GM12878 (cell line): ENCODE measurements at regions not wholly inside any gene's neighbourhood (a gene's known extent, or its start where the extent isn't known, plus 50 kb on each side); places are given as distances from the start of the nearest gene placed in this dataset.

Experiments
- ATAC-seq: fragments of 200-7000 bp; cut with Tn5 transposase; 3 replicates; pipeline ENCODE4 v1.9.1; 2020; ENCODE audit warnings: mild to moderate bottlenecking, moderate library complexity
- BruUV-seq: library from RNA; stranded (reverse); fragments of 400-500 nt; replicated peaks from 2 replicates; lab custom pipeline; 2021; lab: Mats Ljungman, UMichigan
- CTCF ChIA-PET: fragments of 300-600 bp; sonication (Branson Sonifier 250); formaldehyde crosslinking; extraction: SDS; loops from one replicate; lab custom pipeline; 2021; ENCODE audit warnings: inconsistent platforms; lab: Yijun Ruan, JAX
- POLR2A ChIA-PET: fragments of 350-600 bp; formaldehyde crosslinking; extraction: SDS; loops from one replicate; lab custom pipeline; 2021; ENCODE audit warnings: inconsistent platforms; lab: Charles Lee
- RAD21 ChIA-PET: fragments of 300-600 bp; sonication (Branson Sonifier 250); formaldehyde crosslinking; loops from one replicate; lab custom pipeline; 2023; ENCODE audit warnings: antibody characterized with exemption; ENCODE audit not compliant: unreplicated experiment; lab: Charles Lee
- SMC1A ChIA-PET: fragments of 300-600 bp; sonication (Branson Sonifier 250); formaldehyde crosslinking; loops from one replicate; lab custom pipeline; 2023; ENCODE audit not compliant: unreplicated experiment, uncharacterized antibody; lab: Charles Lee
- DNase-seq: peaks from one replicate; pipeline ENCODE4 v3.0.0-alpha.2; 2011; ENCODE audit warnings: low read depth, low spot score
- FAIRE-seq: peaks from 3 replicates; lab custom pipeline; 2011; peaks lifted over from hg19 to GRCh38; lab: Jason Lieb, UNC
- H2AFZ ChIP-seq: 2 replicates; pipeline ENCODE4 v1.6.0; 2011; ENCODE audit warnings: low read depth, low read length, control low read depth; ENCODE audit not compliant: control insufficient read depth
- H3K27ac ChIP-seq: 2 replicates; pipeline ENCODE4 v1.5.1; 2011; ENCODE audit warnings: control low read depth; ENCODE audit not compliant: control insufficient read depth, insufficient read depth
- H3K27me3 ChIP-seq, 2 experiments: replicated peaks in 1 of 2; 2 replicates each; pipeline versions ENCODE4 v1.6.0 to v1.6.1; 2011; ENCODE audit warnings: low read length in 1 of 2; ENCODE audit not compliant: control insufficient read depth in 2 of 2, insufficient read depth in 2 of 2
- H3K36me3 ChIP-seq, 2 experiments: 2 replicates each; pipeline ENCODE4 v1.5.1; 2011; ENCODE audit warnings: low read length in 1 of 2; ENCODE audit not compliant: control insufficient read depth in 2 of 2, insufficient read depth in 2 of 2
- H3K4me1 ChIP-seq: 2 replicates; pipeline ENCODE4 v1.6.1; 2011; ENCODE audit warnings: mild to moderate bottlenecking, low read length, moderate library complexity, mixed read lengths; ENCODE audit not compliant: control insufficient read depth, insufficient read depth
- H3K4me2 ChIP-seq: 2 replicates; pipeline ENCODE4 v1.6.0; 2011; ENCODE audit warnings: control low read depth; ENCODE audit not compliant: control insufficient read depth, insufficient read depth
- H3K4me3 ChIP-seq: fragments of 200-600 bp; sonication (generic); 2 replicates; pipeline ENCODE4 v1.5.1; 2016
- H3K79me2 ChIP-seq: 2 replicates; pipeline ENCODE4 v1.6.0; 2011; ENCODE audit warnings: low read length; ENCODE audit not compliant: control insufficient read depth, insufficient read depth
- H3K9ac ChIP-seq: 2 replicates; pipeline ENCODE4 v1.8.0; 2011; ENCODE audit warnings: low read length, control low read depth, mixed read lengths; ENCODE audit not compliant: control insufficient read depth, insufficient read depth
- H3K9me3 ChIP-seq: replicated peaks from 3 replicates; pipeline ENCODE4 v1.5.1; 2011; ENCODE audit warnings: mild to moderate bottlenecking, low read length; ENCODE audit not compliant: control insufficient read depth, insufficient read depth
- H4K20me1 ChIP-seq: 2 replicates; pipeline ENCODE4 v1.6.0; 2011; ENCODE audit not compliant: control insufficient read depth, insufficient read depth
- BCL11A ChIP-seq: IDR thresholded peaks from 2 replicates; pipeline ENCODE4 v1.6.1; 2011; ENCODE audit warnings: low read depth, low read length
- CBX5 ChIP-seq: sonication (generic); IDR thresholded peaks from 2 replicates; pipeline ENCODE4 v1.6.1; 2016; ENCODE audit warnings: low read depth, moderate library complexity, mild to moderate bottlenecking, inconsistent platforms
- CHD1 ChIP-seq: IDR thresholded peaks from 2 replicates; pipeline ENCODE4 v1.6.1; 2012; ENCODE audit warnings: low read depth, low read length, improper control_type of control experiment
- JUND ChIP-seq: IDR thresholded peaks from 2 replicates; pipeline ENCODE4 v1.6.1; 2012; ENCODE audit warnings: low read depth, mild to moderate bottlenecking, low read length, improper control_type of control experiment, moderate library complexity
- MEF2A ChIP-seq: IDR thresholded peaks from 2 replicates; pipeline ENCODE4 v1.6.1; 2011; ENCODE audit warnings: low read depth, mild to moderate bottlenecking, low read length, moderate library complexity; ENCODE audit not compliant: insufficient read depth
- MLLT1 ChIP-seq: fragments of 450-650 bp; IDR thresholded peaks from 2 replicates; pipeline ENCODE4 v1.6.1; 2016; ENCODE audit warnings: mild to moderate bottlenecking
- MTA2 ChIP-seq: fragments of 450-650 bp; IDR thresholded peaks from 2 replicates; pipeline ENCODE4 v1.6.1; 2016; ENCODE audit warnings: low read depth, mild to moderate bottlenecking, moderate library complexity
- MXI1 ChIP-seq: fragments of 150-350 bp; IDR thresholded peaks from 2 replicates; pipeline ENCODE4 v1.6.1; 2011; ENCODE audit warnings: low read depth, mild to moderate bottlenecking, inconsistent platforms, low read length, improper control_type of control experiment
- PML ChIP-seq: IDR thresholded peaks from 2 replicates; pipeline ENCODE4 v1.6.1; 2012; ENCODE audit warnings: low read length, inconsistent platforms
- POLR2AphosphoS2 ChIP-seq: IDR thresholded peaks from 2 replicates; pipeline ENCODE4 v1.6.1; 2011; ENCODE audit warnings: low read depth, mild to moderate bottlenecking, low read length, improper control_type of control experiment, moderate library complexity
- RAD21 ChIP-seq: IDR thresholded peaks from 2 replicates; pipeline ENCODE4 v1.6.1; 2011; ENCODE audit warnings: mild to moderate bottlenecking, low read depth, low read length, moderate library complexity; ENCODE audit not compliant: insufficient read depth
- RFX5 ChIP-seq: IDR thresholded peaks from 2 replicates; pipeline ENCODE4 v1.6.1; 2011; ENCODE audit warnings: low read depth, low read length, improper control_type of control experiment
- SMAD1 ChIP-seq: fragments of 450-650 bp; IDR thresholded peaks from 2 replicates; pipeline ENCODE4 v1.6.1; 2018; ENCODE audit warnings: mild to moderate bottlenecking, low read depth; ENCODE audit not compliant: partially characterized antibody
- TAF1 ChIP-seq: IDR thresholded peaks from 2 replicates; pipeline ENCODE4 v1.6.1; 2011; ENCODE audit warnings: mild to moderate bottlenecking, low read depth, low read length, borderline replicate concordance
- WGBS: methylation state at CpG from one replicate; pipeline ENCODE4 v1.1.6; 2016; ENCODE audit warnings: low lambda C conversion rate; ENCODE audit not compliant: insufficient replicate concordance, insufficient coverage; ENCODE audit errors: missing lambda C conversion rate; 5-methylcytosine and 5-hydroxymethylcytosine counted together
- in situ Hi-C: fragments of 300-500 bp; cut with MboI; formaldehyde crosslinking; loops from 9 replicates; pipeline ENCODE4 v1.14.3; 2018; ENCODE audit warnings: mixed read lengths
- intact Hi-C: fragments of 100-400 bp; cut with micrococcal nuclease; formaldehyde crosslinking; loops from one replicate; pipeline ENCODE4 v1.14.2; 2022; ENCODE audit not compliant: unreplicated experiment
- TF ChIP-seq, protein P1 (sequence below): fragments of 450-650 bp; IDR thresholded peaks from 2 replicates; pipeline ENCODE4 v1.6.1; 2014; ENCODE audit warnings: mild to moderate bottlenecking

DNA sequence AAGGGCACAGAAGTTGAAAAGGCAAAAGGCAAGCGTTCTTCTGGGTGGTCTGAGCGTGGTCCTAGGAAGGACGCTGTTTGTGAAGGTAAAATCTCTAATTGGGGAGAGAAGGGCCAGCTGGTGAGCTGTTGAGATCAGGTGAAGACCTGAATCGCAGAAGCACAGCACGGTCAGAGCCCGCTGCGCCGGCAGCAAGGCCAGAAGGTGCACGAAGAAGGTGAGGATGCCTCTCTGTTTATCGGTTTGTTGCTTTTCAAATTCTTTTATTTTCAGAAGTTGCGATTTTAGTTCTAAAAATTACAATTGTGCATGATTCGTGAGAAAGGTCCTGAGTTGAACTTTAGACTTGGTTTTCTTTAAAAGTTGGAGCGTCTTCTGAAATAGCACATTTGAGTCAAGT, 247.8 kb upstream of the FOXK1 start (continued):
- no peak for TF ChIP-seq CBX5
- no peak for TF ChIP-seq MXI1
- TF ChIP-seq POLR2AphosphoS2, result no peak
- TF ChIP-seq, all 136 proteins: peak for 0

DNA sequence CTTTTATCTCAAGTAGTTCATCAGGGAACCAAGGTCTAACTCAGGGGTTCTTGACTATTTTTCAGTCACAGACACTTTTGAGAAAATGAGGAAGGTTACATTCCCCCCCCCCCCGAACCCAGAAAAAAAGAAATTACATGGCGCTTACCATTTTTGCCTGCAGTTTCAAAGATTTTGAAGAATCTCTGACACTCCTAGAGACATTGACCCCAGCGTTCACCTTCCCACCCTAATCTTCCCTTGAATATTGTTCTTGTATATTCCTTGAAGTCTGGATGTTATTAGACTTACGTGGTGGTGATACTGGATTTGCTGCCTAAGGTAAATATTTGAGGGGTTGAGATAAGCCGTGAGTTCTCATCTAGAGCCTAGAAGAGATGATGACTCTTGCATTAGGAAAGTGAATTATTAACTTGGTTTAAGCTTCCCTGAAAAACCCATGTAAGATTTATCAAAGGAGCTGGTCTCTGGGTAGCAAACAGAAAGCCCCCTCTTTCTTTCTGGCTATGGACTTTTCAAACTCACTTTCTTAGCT, 245.7 kb upstream of the FOXK1 start:
- SMC1A ChIA-PET, result no interaction called here
- Histone ChIP-seq H3K4me1 (no peaks in the 10 kb centered on the region), H3K4me2 (no peak overlapping the region), H3K36me3 (no peaks in the 10 kb centered on the region), H2AFZ (no peak overlapping the region), H3K79me2 (no peaks in the 10 kb centered on the region), H3K9ac (no peak overlapping the region), H3K9me3 (no peaks in the 10 kb centered on the region; the same call in 2 of the 3 replicates), H3K27me3 (no peaks in the 10 kb centered on the region), H4K20me1 (no peaks in the 10 kb centered on the region), H3K4me3 (no peak overlapping the region), H3K27ac (no peak overlapping the region)
- in situ Hi-C loops, result no loop called here
- FAIRE-seq (no peak), ATAC-seq (no peak), DNase-seq (no peak)
- 33% methylated on average over 5 of the region's 5 CpGs for WGBS
- RAD21 ChIA-PET, result no interaction called here
- BruUV-seq, result no TSS peak
- CTCF ChIA-PET, result no interaction called here
- TF ChIP-seq MEF2A (no peak), MLLT1 (no peak), RAD21 (no peak), CHD1 (no peak), BCL11A (no peak), SMAD1 (no peak), PML (no peak), JUND (no peak), MTA2 (no peak), TAF1 (no peak), RFX5 (no peak)
- TF ChIP-seq, protein P1, sequence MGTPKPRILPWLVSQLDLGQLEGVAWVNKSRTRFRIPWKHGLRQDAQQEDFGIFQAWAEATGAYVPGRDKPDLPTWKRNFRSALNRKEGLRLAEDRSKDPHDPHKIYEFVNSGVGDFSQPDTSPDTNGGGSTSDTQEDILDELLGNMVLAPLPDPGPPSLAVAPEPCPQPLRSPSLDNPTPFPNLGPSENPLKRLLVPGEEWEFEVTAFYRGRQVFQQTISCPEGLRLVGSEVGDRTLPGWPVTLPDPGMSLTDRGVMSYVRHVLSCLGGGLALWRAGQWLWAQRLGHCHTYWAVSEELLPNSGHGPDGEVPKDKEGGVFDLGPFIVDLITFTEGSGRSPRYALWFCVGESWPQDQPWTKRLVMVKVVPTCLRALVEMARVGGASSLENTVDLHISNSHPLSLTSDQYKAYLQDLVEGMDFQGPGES, result no peak
- POLR2A ChIA-PET, result interaction anchor here (0.6 kb wide), 1 partner anchor 564 kb away, joined by 5 read pairs; no protein-coding TSS in a partner anchor
- intact Hi-C loops, result no loop called here
